HG03432 (cell line): ENCODE measurements at regions not wholly inside any gene's neighbourhood (a gene's known extent, or its start where the extent isn't known, plus 50 kb on each side); places are given as distances from the start of the nearest gene placed in this dataset.
"Not testable (repeated sequence)": the region's sequence is repeated elsewhere in the genome, so short reads cannot be mapped to it uniquely, and the experiment has no call there.

Source experiments
- ATAC-seq: cut with Tn5 transposase; IDR thresholded peaks from one replicate; pipeline ENCODE4 v1.9.1; 2021; ENCODE audit warnings: mild to moderate bottlenecking, moderate library complexity; ENCODE audit not compliant: unreplicated experiment

- ATAC-seq: not testable (repeated sequence)
These were observed 58.9 kb upstream of the NBPF20 start for GRCh38 chr1:145484257-145484656.

GRCh38 chr1:145482214-145482860, 56.9 kb upstream of the NBPF20 start:
- not testable (repeated sequence) for ATAC-seq

GRCh38 chr1:145475962-145476361, 50.6 kb upstream of the NBPF20 start:
- not testable (repeated sequence) for ATAC-seq

- not testable (repeated sequence) for ATAC-seq
These were observed 50.0 kb upstream of the NBPF20 start for GRCh38 chr1:145475369-145475915.
